Subcutaneous abdominal adipose tissue (tissue), 5 donors: ENCODE measurements at regions not wholly inside any gene's neighbourhood (a gene's known extent, or its start where the extent isn't known, plus 50 kb on each side); places are given as distances from the start of the nearest gene placed in this dataset.

Experiments
- H3K27ac ChIP-seq: one replicate; pipeline ENCODE4 v1.7.0; 2013; ENCODE audit warnings: low read depth, mild to moderate bottlenecking, inconsistent platforms, low read length, moderate library complexity
- H3K27me3 ChIP-seq, 5 donors: one replicate each; pipeline ENCODE4 v1.7.0; 2013; ENCODE audit warnings: low read length in 5 of 5, inconsistent platforms in 1 of 5; ENCODE audit not compliant: control insufficient read depth in 5 of 5, insufficient read depth in 4 of 5
- H3K36me3 ChIP-seq, 5 donors: one replicate each; pipeline ENCODE4 v1.7.0; 2013; ENCODE audit warnings: low read length in 5 of 5; ENCODE audit not compliant: control insufficient read depth in 5 of 5, insufficient read depth in 5 of 5
- H3K4me1 ChIP-seq, 5 donors: one replicate each; pipeline ENCODE4 v1.7.0; 2013; ENCODE audit warnings: low read length in 5 of 5, mild to moderate bottlenecking in 3 of 5, moderate library complexity in 1 of 5; ENCODE audit not compliant: control insufficient read depth in 5 of 5, insufficient read depth in 5 of 5
- H3K4me3 ChIP-seq, 5 donors: one replicate each; pipeline ENCODE4 v1.7.0; 2013; ENCODE audit warnings: low read length in 5 of 5, low read depth in 1 of 5
- H3K9ac ChIP-seq, 5 donors: one replicate each; pipeline ENCODE4 v1.7.0; 2013; ENCODE audit warnings: low read length in 5 of 5, mild to moderate bottlenecking in 4 of 5, moderate library complexity in 3 of 5
- H3K9me3 ChIP-seq, 5 donors: one replicate each; pipeline ENCODE4 v1.7.0; 2013; ENCODE audit warnings: low read length in 5 of 5; ENCODE audit not compliant: control insufficient read depth in 5 of 5
- donor health status: healthy.
- donor health status: healthy.
- donor health status: healthy.
- donor health status: healthy.
- donor health status: healthy.

DNA sequence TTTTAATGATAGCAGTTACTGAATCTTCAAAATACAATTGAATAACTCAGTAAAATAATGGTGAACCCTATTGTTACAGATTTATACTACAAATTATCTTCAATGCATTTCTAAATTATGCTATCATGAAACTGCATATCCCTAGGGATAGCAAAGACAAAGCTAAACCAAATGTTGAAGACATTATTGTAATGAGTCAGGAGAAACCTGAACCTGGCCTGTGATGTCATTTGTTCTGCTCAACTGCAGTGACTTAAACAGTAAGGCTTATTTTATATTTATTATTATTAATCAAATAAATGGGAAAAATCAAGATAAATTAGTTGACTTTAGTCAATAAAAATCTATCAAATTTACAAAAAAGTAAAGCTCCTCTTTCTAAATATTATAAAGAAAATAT lies 100.3 kb downstream of the UCHL5 start:
- Histone ChIP-seq H3K4me3 (no peak overlapping the region), H3K9me3 (no peaks in the 10 kb centered on the region), H3K27me3 (no peaks in the 10 kb centered on the region), H3K4me1 (no peaks in the 10 kb centered on the region), H3K9ac (no peak overlapping the region), H3K27ac (no peak overlapping the region), H3K36me3 (peaks cover 0 to 5% (median 0%) of the 10 kb centered on the region in 5 donors)

DNA sequence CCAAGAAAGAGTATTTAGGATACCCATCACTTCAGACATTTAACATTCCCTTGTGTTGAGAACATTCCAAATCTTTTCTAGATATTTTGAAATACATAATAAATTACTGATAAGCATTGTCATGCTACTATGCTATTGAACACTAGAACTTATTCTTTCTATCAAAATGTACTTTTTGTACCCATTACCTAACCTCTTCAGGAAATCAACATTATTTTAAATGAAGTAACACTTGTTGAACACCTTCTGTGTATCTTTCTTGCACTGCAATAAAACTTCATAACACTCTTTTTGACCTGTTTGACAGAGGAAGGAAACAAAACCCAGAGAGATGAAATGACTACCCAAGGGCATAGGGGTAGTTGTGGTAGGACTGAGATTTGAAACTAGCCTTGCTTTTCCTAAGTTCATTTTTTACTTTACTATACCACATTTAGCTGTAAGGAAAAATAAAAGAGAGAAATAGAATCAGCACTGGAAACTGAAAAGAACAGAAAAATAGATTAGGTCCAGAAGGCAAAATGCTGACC lies 99.4 kb downstream of the UCHL5 start:
- Histone ChIP-seq H3K27ac (no peak overlapping the region), H3K4me1 (no peaks in the 10 kb centered on the region), H3K27me3 (no peaks in the 10 kb centered on the region), H3K4me3 (no peak overlapping the region), H3K9ac (no peak overlapping the region), H3K9me3 (no peaks in the 10 kb centered on the region), H3K36me3 (peaks cover 0 to 5% (median 0%) of the 10 kb centered on the region in 5 donors)
